SK-N-SH (cell line): ENCODE measurements at regions not wholly inside any gene's neighbourhood (a gene's known extent, or its start where the extent isn't known, plus 50 kb on each side); places are given as distances from the start of the nearest gene placed in this dataset.

Experiments
- CTCF ChIA-PET: fragments of 300-600, 350-600 bp; formaldehyde crosslinking; extraction: SDS; loops from one replicate; lab custom pipeline; 2021; lab: Yijun Ruan, JAX
- POLR2A ChIA-PET: fragments of 350-600 bp; sonication (Branson Sonifier 250); formaldehyde crosslinking; extraction: SDS; loops from one replicate; lab custom pipeline; 2020; ENCODE audit warnings: antibody characterized with exemption, inconsistent platforms; lab: Yijun Ruan, JAX
- DNase-seq: peaks from one replicate; pipeline ENCODE4 v3.0.0; 2012
- H2AFZ ChIP-seq: fragments of 200-600 bp; sonication (generic); 2 replicates; pipeline ENCODE4 v1.8.1; 2016; ENCODE audit warnings: antibody characterized with exemption, mild to moderate bottlenecking, low read depth
- H3F3A ChIP-seq: fragments of 200-600 bp; sonication (generic); replicated peaks from 2 replicates; pipeline ENCODE3; 2016; ENCODE audit warnings: antibody characterized with exemption, mild to moderate bottlenecking; ENCODE audit not compliant: insufficient read depth
- H3K27ac ChIP-seq, 2 experiments: fragments of 200-500 bp in 1 of 2; fragments of 200-600 bp in 1 of 2; sonication (Bioruptor generic) in 1 of 2; sonication (generic), shearing (Covaris generic) in 1 of 2; 2 replicates each; pipeline versions ENCODE4 v1.5.1 to v1.6.1; 2014 to 2016; ENCODE audit warnings: low read depth in 2 of 2, inconsistent platforms in 1 of 2, low read length in 1 of 2, mild to moderate bottlenecking in 1 of 2, mixed read lengths in 1 of 2
- H3K27me3 ChIP-seq: fragments of 200-600 bp; sonication (generic), shearing (Covaris generic); 2 replicates; pipeline ENCODE4 v1.6.1; 2016; ENCODE audit warnings: mixed run types; ENCODE audit not compliant: insufficient read depth
- H3K36me3 ChIP-seq, 2 experiments: fragments of 200-500 bp in 1 of 2; fragments of 200-600 bp in 1 of 2; sonication (Bioruptor generic) in 1 of 2; sonication (generic) in 1 of 2; replicated peaks in 1 of 2; 2 replicates each; pipeline versions ENCODE3 to v1.5.1; 2014 to 2016; ENCODE audit warnings: low read length in 1 of 2, mild to moderate bottlenecking in 1 of 2; ENCODE audit not compliant: insufficient read depth in 2 of 2, control insufficient read depth in 1 of 2
- H3K4me1 ChIP-seq, 2 experiments: fragments of 200-500 bp in 1 of 2; fragments of 200-600 bp in 1 of 2; sonication (Bioruptor generic) in 1 of 2; sonication (generic), shearing (Covaris generic) in 1 of 2; 2 replicates each; pipeline versions ENCODE4 v1.5.1 to v1.6.1; 2014 to 2016; ENCODE audit warnings: low read depth in 1 of 2, low read length in 1 of 2, mixed run types in 1 of 2; ENCODE audit not compliant: insufficient read depth in 2 of 2, control insufficient read depth in 1 of 2
- H3K4me2 ChIP-seq: fragments of 200-600 bp; sonication (generic), shearing (Covaris generic); 2 replicates; pipeline ENCODE4 v1.6.1; 2017; ENCODE audit warnings: mixed run types
- H3K4me3 ChIP-seq, 2 experiments: fragments of 200-500 bp in 1 of 2; fragments of 200-600 bp in 1 of 2; sonication (Bioruptor generic) in 1 of 2; sonication (generic), shearing (Covaris generic) in 1 of 2; 2 replicates each; pipeline versions ENCODE4 v1.5.1 to v1.8.1; 2014 to 2016; ENCODE audit warnings: low read depth in 2 of 2, inconsistent platforms in 1 of 2, low read length in 1 of 2, mild to moderate bottlenecking in 1 of 2, mixed read lengths in 1 of 2, moderate library complexity in 1 of 2
- H3K79me2 ChIP-seq: fragments of 200-600 bp; sonication (generic); 2 replicates; pipeline ENCODE4 v1.8.1; 2017; ENCODE audit warnings: mild to moderate bottlenecking; ENCODE audit not compliant: insufficient read depth
- H3K9ac ChIP-seq: fragments of 200-600 bp; sonication (generic); 2 replicates; pipeline ENCODE4 v1.6.1; 2017; ENCODE audit warnings: mixed run types
- H3K9me2 ChIP-seq: fragments of 200-600 bp; sonication (generic); 2 replicates; pipeline ENCODE4 v1.6.1; 2017; ENCODE audit warnings: mixed run types
- H3K9me3 ChIP-seq: fragments of 200-600 bp; sonication (generic); 2 replicates; pipeline ENCODE4 v1.6.1; 2017; ENCODE audit warnings: mixed run types, mild to moderate bottlenecking, moderate library complexity
- H4K20me1 ChIP-seq: fragments of 200-600 bp; sonication (generic); 2 replicates; pipeline ENCODE4 v1.6.1; 2017; ENCODE audit warnings: mild to moderate bottlenecking, mixed run types; ENCODE audit not compliant: insufficient read depth
- CHD2 ChIP-seq: fragments of 150-350 bp; IDR thresholded peaks from 2 replicates; pipeline ENCODE4 v1.6.1; 2018; ENCODE audit warnings: low read length; ENCODE audit not compliant: partially characterized antibody
- ELF1 ChIP-seq: IDR thresholded peaks from 2 replicates; pipeline ENCODE4 v1.4.0; 2012
- EZH2phosphoT487 ChIP-seq: fragments of 200-600 bp; sonication (generic); IDR thresholded peaks from 2 replicates; pipeline ENCODE4 v1.6.1; 2017; ENCODE audit warnings: low read depth, mixed run types, mild to moderate bottlenecking, antibody characterized with exemption, moderate library complexity, borderline replicate concordance
- FOXJ3 ChIP-seq: sonication (generic); formaldehyde crosslinking; IDR thresholded peaks from 2 replicates; pipeline ENCODE4 v1.5.1; 2020; ENCODE audit warnings: mild to moderate bottlenecking, missing genetic modification reagents
- FOXM1 ChIP-seq: IDR thresholded peaks from 2 replicates; pipeline ENCODE4 v1.4.0; 2012; ENCODE audit warnings: low read depth, mild to moderate bottlenecking
- GABPA ChIP-seq: IDR thresholded peaks from 2 replicates; pipeline ENCODE4 v1.4.0; 2012; ENCODE audit warnings: low read depth, mild to moderate bottlenecking
- JUND ChIP-seq: IDR thresholded peaks from 2 replicates; pipeline ENCODE4 v1.4.0; 2012
- MEF2A ChIP-seq: IDR thresholded peaks from 2 replicates; pipeline ENCODE4 v1.4.0; 2012; ENCODE audit warnings: low read depth, borderline replicate concordance
- NFIC ChIP-seq: IDR thresholded peaks from 2 replicates; pipeline ENCODE4 v1.4.0; 2012; ENCODE audit warnings: borderline replicate concordance
- NRF1 ChIP-seq: IDR thresholded peaks from 2 replicates; pipeline ENCODE4 v1.6.1; 2012; ENCODE audit warnings: low read depth, mild to moderate bottlenecking, low read length
- POLR2AphosphoS5 ChIP-seq: IDR thresholded peaks from 2 replicates; pipeline ENCODE4 v1.6.1; 2012; ENCODE audit warnings: low read depth, low read length
- RCOR1 ChIP-seq: fragments of 150-350 bp; IDR thresholded peaks from 2 replicates; pipeline ENCODE4 v1.6.1; 2017; ENCODE audit warnings: antibody characterized with exemption, low read length
- RFX5 ChIP-seq: IDR thresholded peaks from 2 replicates; pipeline ENCODE4 v1.6.1; 2012; ENCODE audit warnings: mild to moderate bottlenecking, improper control_type of control experiment, low read length
- RXRA ChIP-seq: IDR thresholded peaks from 2 replicates; pipeline ENCODE4 v1.4.0; 2012; ENCODE audit warnings: low read depth, mild to moderate bottlenecking, borderline replicate concordance
- TAF1 ChIP-seq: IDR thresholded peaks from 2 replicates; pipeline ENCODE4 v1.6.1; 2012; ENCODE audit warnings: low read depth, mild to moderate bottlenecking, low read length, moderate library complexity, borderline replicate concordance
- TCF12 ChIP-seq: IDR thresholded peaks from 2 replicates; pipeline ENCODE4 v1.4.0; 2012
- WGBS: methylation state at CpG from one replicate; pipeline ENCODE4 v1.1.6; 2017; ENCODE audit warnings: low lambda C conversion rate; 5-methylcytosine and 5-hydroxymethylcytosine counted together
- TF ChIP-seq, protein P1 (sequence below): fragments of 150-350 bp; IDR thresholded peaks from 2 replicates; pipeline ENCODE4 v1.6.1; 2016; ENCODE audit warnings: mild to moderate bottlenecking, low read depth, low read length
- TF ChIP-seq, protein P2 (sequence below): fragments of 200-600 bp; sonication (generic); IDR thresholded peaks from 2 replicates; pipeline ENCODE4 v1.6.1; 2017; ENCODE audit warnings: antibody characterized with exemption, mild to moderate bottlenecking, moderate library complexity
- TF ChIP-seq, protein P3 (sequence below): IDR thresholded peaks from 2 replicates; pipeline ENCODE4; 2012
- TF ChIP-seq, protein P4 (sequence below): IDR thresholded peaks from 2 replicates; pipeline ENCODE4 v1.4.0; 2012; ENCODE audit warnings: low read depth, borderline replicate concordance

DNA sequence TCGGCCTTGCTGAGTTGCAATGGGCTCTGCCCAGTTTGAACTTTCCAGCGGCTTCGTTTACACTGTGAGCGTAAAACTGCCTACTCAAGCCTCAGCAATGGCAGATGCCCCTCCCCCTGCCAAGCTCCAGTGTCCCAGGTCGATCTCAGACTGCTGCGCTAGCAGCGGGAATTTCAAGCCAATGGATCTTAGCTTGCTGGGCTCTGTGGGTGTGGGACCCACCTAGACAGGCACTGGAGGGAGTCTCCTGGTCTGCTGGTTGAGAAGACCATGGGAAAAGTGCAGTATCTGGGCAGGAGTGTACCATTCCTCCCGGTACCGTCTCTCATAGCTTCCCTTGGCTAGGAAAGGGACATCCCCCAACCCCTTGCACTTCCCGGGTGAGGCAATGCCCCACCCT, 88.2 kb downstream of the KLHL28 start:
- DNase-seq: no peak
- Histone ChIP-seq H3K4me2 (no peak overlapping the region), H2AFZ (no peak overlapping the region), H3K4me1 (no peaks in the 10 kb centered on the region), H3K4me3 (no peak overlapping the region), H3F3A (no peaks in the 10 kb centered on the region), H3K9me2 (no peaks in the 10 kb centered on the region), H3K36me3 (no peaks in the 10 kb centered on the region), H3K9me3 (no peaks in the 10 kb centered on the region), H3K79me2 (no peaks in the 10 kb centered on the region), H3K27ac (no peak overlapping the region), H3K9ac (no peak overlapping the region), H3K27me3 (no peaks in the 10 kb centered on the region), H4K20me1 (no peaks in the 10 kb centered on the region)
- ChIA-PET CTCF (interaction anchor here (1.5 kb wide), 1 partner anchor 27 kb away, joined by 3 read pairs; no protein-coding TSS in a partner anchor), POLR2A (no interaction called here)
- TF ChIP-seq, protein P1, sequence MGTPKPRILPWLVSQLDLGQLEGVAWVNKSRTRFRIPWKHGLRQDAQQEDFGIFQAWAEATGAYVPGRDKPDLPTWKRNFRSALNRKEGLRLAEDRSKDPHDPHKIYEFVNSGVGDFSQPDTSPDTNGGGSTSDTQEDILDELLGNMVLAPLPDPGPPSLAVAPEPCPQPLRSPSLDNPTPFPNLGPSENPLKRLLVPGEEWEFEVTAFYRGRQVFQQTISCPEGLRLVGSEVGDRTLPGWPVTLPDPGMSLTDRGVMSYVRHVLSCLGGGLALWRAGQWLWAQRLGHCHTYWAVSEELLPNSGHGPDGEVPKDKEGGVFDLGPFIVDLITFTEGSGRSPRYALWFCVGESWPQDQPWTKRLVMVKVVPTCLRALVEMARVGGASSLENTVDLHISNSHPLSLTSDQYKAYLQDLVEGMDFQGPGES: no peak
- no peak for TF ChIP-seq JUND
- no peak for TF ChIP-seq FOXM1
- no peak for TF ChIP-seq CHD2
- no peak for TF ChIP-seq RXRA
- TF ChIP-seq TCF12: no peak
- TF ChIP-seq, protein P2, sequence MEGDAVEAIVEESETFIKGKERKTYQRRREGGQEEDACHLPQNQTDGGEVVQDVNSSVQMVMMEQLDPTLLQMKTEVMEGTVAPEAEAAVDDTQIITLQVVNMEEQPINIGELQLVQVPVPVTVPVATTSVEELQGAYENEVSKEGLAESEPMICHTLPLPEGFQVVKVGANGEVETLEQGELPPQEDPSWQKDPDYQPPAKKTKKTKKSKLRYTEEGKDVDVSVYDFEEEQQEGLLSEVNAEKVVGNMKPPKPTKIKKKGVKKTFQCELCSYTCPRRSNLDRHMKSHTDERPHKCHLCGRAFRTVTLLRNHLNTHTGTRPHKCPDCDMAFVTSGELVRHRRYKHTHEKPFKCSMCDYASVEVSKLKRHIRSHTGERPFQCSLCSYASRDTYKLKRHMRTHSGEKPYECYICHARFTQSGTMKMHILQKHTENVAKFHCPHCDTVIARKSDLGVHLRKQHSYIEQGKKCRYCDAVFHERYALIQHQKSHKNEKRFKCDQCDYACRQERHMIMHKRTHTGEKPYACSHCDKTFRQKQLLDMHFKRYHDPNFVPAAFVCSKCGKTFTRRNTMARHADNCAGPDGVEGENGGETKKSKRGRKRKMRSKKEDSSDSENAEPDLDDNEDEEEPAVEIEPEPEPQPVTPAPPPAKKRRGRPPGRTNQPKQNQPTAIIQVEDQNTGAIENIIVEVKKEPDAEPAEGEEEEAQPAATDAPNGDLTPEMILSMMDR: no peak
- no peak for TF ChIP-seq RFX5
- no peak for TF ChIP-seq NFIC
- TF ChIP-seq RCOR1: no peak
- TF ChIP-seq GABPA: no peak
- TF ChIP-seq TAF1: no peak
- TF ChIP-seq MEF2A: no peak
- TF ChIP-seq, protein P3, sequence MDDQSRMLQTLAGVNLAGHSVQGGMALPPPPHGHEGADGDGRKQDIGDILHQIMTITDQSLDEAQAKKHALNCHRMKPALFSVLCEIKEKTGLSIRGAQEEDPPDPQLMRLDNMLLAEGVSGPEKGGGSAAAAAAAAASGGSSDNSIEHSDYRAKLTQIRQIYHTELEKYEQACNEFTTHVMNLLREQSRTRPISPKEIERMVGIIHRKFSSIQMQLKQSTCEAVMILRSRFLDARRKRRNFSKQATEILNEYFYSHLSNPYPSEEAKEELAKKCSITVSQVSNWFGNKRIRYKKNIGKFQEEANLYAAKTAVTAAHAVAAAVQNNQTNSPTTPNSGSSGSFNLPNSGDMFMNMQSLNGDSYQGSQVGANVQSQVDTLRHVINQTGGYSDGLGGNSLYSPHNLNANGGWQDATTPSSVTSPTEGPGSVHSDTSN: no peak
- no peak for TF ChIP-seq EZH2phosphoT487
- TF ChIP-seq, protein P4, sequence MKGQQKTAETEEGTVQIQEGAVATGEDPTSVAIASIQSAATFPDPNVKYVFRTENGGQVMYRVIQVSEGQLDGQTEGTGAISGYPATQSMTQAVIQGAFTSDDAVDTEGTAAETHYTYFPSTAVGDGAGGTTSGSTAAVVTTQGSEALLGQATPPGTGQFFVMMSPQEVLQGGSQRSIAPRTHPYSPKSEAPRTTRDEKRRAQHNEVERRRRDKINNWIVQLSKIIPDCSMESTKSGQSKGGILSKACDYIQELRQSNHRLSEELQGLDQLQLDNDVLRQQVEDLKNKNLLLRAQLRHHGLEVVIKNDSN: no peak
- TF ChIP-seq ELF1: no peak
- TF ChIP-seq FOXJ3 (CRISPR knock-in tag): no peak
- no peak for TF ChIP-seq POLR2AphosphoS5
- no peak for TF ChIP-seq NRF1
- 0% methylated on average over 2 of the region's 10 CpGs for WGBS
